B cell (primary cell): ENCODE measurements at regions not wholly inside any gene's neighbourhood (a gene's known extent, or its start where the extent isn't known, plus 50 kb on each side); places are given as distances from the start of the nearest gene placed in this dataset.

Experiments used
- EZH2 ChIP-seq: IDR thresholded peaks from 2 replicates; pipeline ENCODE4 v1.6.1; 2012; ENCODE audit warnings: borderline replicate concordance, low read depth, mild to moderate bottlenecking, moderate library complexity, low read length; ENCODE audit not compliant: insufficient read depth, poor library complexity, severe bottlenecking
- TF ChIP-seq, protein P1 (sequence below): fragments of 200-600 bp; IDR thresholded peaks from one replicate; pipeline ENCODE4 v1.8.0; 2022; ENCODE audit warnings: antibody characterized with exemption, mild to moderate bottlenecking

DNA sequence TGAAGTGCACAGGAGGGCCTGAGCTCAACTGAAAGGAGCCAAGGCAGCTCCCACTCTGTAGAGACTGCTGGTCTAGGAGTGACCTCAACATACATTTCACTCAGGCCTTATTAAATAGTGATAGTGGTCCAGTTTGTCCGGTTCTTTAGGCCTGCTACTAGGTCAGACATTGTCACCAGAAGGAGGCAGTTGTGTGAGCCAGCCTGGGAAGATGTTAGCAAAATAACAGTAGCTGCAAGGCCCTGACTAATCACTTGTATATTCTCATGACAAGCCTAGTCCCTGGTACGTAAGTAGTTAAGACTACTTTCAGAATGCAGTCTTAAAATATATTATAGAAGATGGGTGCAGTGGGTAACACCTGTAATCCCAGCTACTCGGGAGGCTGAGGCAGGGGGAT, 264.0 kb upstream of the CAMK1G start:
- TF ChIP-seq, protein P1, sequence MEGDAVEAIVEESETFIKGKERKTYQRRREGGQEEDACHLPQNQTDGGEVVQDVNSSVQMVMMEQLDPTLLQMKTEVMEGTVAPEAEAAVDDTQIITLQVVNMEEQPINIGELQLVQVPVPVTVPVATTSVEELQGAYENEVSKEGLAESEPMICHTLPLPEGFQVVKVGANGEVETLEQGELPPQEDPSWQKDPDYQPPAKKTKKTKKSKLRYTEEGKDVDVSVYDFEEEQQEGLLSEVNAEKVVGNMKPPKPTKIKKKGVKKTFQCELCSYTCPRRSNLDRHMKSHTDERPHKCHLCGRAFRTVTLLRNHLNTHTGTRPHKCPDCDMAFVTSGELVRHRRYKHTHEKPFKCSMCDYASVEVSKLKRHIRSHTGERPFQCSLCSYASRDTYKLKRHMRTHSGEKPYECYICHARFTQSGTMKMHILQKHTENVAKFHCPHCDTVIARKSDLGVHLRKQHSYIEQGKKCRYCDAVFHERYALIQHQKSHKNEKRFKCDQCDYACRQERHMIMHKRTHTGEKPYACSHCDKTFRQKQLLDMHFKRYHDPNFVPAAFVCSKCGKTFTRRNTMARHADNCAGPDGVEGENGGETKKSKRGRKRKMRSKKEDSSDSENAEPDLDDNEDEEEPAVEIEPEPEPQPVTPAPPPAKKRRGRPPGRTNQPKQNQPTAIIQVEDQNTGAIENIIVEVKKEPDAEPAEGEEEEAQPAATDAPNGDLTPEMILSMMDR, result no peak
- no peak for TF ChIP-seq EZH2
